BE2C (cell line): ENCODE measurements at regions not wholly inside any gene's neighbourhood (a gene's known extent, or its start where the extent isn't known, plus 50 kb on each side); places are given as distances from the start of the nearest gene placed in this dataset.

Experiments
- DNase-seq: peaks from one replicate; pipeline ENCODE4 v3.0.0-alpha.2; 2020
- H3K27me3 ChIP-seq: fragments of 250-450 bp; sonication (Bioruptor Pico); 2 replicates; pipeline ENCODE4 v1.5.1; 2020; ENCODE audit warnings: mild to moderate bottlenecking
- H3K36me3 ChIP-seq: fragments of 250-450 bp; sonication (Bioruptor Pico); 2 replicates; pipeline ENCODE4 v1.5.1; 2020; ENCODE audit warnings: mild to moderate bottlenecking
- H3K4me1 ChIP-seq: fragments of 250-450 bp; sonication (Bioruptor Pico); 2 replicates; pipeline ENCODE4 v1.5.1; 2020
- H3K4me3 ChIP-seq: 2 replicates; pipeline ENCODE4 v1.5.1; 2011; ENCODE audit warnings: low read depth, low read length
- H3K9me3 ChIP-seq: fragments of 250-450 bp; sonication (Bioruptor Pico); 2 replicates; pipeline ENCODE4 v1.5.1; 2020
- TF ChIP-seq, protein P1 (sequence below): IDR thresholded peaks from 2 replicates; pipeline ENCODE4 v1.5.1; 2012; ENCODE audit warnings: mild to moderate bottlenecking, low read depth, low read length

DNA sequence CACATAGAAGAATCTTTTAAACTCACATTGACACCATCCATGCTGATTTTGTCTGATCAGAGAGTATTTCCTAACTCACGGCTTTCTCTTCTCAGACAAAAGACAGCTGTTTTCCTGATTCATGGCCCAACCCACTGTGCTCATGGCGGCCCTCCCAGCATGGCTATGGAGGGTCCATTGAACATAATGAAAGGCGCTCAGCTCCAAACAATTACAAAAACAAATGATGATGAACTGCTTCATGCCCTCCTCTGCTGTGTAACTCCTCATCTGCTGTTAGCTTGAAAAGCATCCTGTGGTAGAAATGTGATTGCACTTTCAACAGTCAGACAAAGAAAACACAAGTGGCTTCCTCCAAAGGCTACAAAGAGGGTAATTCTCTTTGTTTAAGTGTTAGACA is 673.8 kb downstream of the PRELID2 start:
- H3K9me3 ChIP-seq = no peaks in the 10 kb centered on the region; the same call in 1 of the 2 replicates
- no peaks in the 10 kb centered on the region for H3K36me3 ChIP-seq
- no peaks in the 10 kb centered on the region for H3K27me3 ChIP-seq
- H3K4me1 ChIP-seq = no peaks in the 10 kb centered on the region
- TF ChIP-seq, protein P1, sequence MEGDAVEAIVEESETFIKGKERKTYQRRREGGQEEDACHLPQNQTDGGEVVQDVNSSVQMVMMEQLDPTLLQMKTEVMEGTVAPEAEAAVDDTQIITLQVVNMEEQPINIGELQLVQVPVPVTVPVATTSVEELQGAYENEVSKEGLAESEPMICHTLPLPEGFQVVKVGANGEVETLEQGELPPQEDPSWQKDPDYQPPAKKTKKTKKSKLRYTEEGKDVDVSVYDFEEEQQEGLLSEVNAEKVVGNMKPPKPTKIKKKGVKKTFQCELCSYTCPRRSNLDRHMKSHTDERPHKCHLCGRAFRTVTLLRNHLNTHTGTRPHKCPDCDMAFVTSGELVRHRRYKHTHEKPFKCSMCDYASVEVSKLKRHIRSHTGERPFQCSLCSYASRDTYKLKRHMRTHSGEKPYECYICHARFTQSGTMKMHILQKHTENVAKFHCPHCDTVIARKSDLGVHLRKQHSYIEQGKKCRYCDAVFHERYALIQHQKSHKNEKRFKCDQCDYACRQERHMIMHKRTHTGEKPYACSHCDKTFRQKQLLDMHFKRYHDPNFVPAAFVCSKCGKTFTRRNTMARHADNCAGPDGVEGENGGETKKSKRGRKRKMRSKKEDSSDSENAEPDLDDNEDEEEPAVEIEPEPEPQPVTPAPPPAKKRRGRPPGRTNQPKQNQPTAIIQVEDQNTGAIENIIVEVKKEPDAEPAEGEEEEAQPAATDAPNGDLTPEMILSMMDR = no peak
- H3K4me3 ChIP-seq = no peak overlapping the region
- DNase-seq = no peak

DNA sequence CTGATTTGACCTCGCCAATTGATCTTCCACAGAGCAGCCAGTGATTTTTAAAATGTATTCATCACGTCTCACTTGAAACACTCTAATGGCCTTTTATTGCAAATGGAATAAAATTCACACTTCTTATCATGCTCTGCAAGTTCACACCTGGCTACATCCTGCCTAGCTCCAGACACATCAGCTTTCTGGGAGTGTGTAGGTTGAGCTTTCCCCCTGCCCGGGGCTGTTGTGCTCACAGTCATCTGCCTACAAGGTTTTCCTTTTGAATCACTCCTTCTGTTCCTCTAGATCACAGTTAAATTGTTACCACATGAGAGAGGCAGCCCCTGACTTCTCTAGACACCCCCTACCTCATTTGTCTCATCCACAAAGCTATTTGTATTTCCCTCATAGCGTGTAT is 674.5 kb downstream of the PRELID2 start:
- no peak overlapping the region for H3K4me3 ChIP-seq
- TF ChIP-seq, protein P1 = no peak

DNA sequence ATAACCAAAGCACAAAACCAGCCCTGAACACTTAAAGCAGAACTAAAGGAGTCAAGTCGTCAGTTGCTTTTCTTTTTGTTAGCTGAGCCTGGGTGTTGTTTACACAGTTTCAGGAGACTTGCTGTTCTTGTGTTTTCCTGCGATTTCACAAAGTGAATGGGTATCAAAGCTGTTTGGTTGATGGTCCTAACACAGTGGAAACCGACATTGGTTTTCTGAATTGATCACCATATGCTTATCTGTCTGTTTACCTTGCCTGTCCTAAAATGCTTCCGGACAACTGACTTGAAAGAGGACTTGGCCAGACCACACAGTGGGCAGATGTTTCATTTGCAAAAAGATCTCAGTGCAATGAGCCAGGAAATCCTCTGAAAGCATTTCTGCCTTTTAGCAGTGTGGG is 676.4 kb downstream of the PRELID2 start:
- H3K36me3 ChIP-seq = no peaks in the 10 kb centered on the region
- TF ChIP-seq, protein P1 = no peak
- no peak overlapping the region for H3K4me3 ChIP-seq
- no peak for DNase-seq
- no peaks in the 10 kb centered on the region; the same call in 1 of the 2 replicates for H3K9me3 ChIP-seq
- H3K4me1 ChIP-seq = no peaks in the 10 kb centered on the region
- no peaks in the 10 kb centered on the region for H3K27me3 ChIP-seq

More for the DNA sequence above, 674.5 kb downstream of the PRELID2 start:
- DNase-seq = no peak
- H3K36me3 ChIP-seq = no peaks in the 10 kb centered on the region
- H3K9me3 ChIP-seq = no peaks in the 10 kb centered on the region; the same call in 1 of the 2 replicates
- H3K27me3 ChIP-seq = no peaks in the 10 kb centered on the region
- H3K4me1 ChIP-seq = no peaks in the 10 kb centered on the region

DNA sequence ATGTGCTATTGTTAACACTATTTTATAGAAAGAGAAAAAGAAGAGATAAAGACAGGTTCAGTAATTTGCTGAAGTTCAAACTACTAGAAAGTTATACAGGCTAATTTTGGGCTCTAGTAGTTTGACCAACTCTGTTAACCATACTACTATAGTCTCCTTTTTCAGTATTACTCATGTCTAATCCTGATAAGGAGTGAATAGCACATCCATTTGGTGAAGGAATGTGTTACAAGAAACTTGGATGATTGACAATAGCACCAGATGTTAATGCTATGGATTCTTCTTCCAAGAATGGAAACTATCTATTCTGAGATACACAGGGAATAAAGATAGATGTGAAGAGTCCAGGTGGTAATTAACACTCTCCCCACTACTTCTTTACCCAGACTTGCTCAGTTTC is 677.3 kb downstream of the PRELID2 start:
- H3K36me3 ChIP-seq = no peaks in the 10 kb centered on the region
- H3K27me3 ChIP-seq = no peaks in the 10 kb centered on the region
- DNase-seq = no peak
- H3K4me3 ChIP-seq = no peak overlapping the region
- TF ChIP-seq, protein P1 = no peak
- no peaks in the 10 kb centered on the region for H3K4me1 ChIP-seq
- H3K9me3 ChIP-seq = no peaks in the 10 kb centered on the region; the same call in 1 of the 2 replicates

DNA sequence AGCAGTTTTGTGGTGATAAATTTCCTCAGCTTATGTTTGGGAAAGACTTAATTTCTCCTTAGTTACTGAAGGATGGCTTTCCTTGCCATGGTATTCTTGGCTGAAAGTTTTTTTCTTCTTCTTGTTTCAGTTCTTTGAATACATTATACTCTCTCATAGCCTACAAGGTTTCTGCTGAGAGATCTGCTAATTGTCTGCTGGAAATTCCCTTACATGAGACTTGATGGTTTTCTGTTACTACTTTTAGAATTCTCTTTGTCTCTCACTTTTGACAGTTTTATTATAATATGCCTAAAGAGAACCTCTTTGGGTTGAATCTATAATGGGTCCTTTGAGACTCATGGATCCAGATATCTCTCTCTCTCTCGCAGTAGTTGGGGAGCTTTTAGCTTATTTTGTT is 693.6 kb downstream of the PRELID2 start:
- no peak for DNase-seq
- H3K4me1 ChIP-seq = no peaks in the 10 kb centered on the region
- TF ChIP-seq, protein P1 = no peak
- H3K27me3 ChIP-seq = no peaks in the 10 kb centered on the region
- no peak overlapping the region for H3K4me3 ChIP-seq
- no peaks in the 10 kb centered on the region; the same call in 1 of the 2 replicates for H3K9me3 ChIP-seq
- H3K36me3 ChIP-seq = no peaks in the 10 kb centered on the region

DNA sequence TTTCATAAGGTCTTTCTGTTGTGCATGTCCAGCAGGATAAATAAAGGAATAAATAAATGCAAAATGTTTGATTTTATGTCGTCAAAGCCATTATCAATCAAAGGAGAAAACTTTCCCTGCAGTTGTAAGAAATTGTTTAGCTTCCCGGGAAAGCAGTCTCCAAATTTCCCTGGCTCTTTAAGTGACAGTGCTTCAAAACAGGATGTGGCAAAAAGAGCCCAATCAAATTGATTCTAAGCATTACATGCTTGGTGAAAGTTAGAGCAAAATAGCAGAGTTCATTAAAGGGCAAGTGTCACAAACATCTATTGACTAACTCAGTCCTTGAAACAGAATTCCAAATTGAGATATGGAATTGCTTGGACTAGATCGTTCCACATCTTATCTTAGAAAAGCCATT is 704.1 kb downstream of the PRELID2 start:
- H3K9me3 ChIP-seq = no peaks in the 10 kb centered on the region
- no peaks in the 10 kb centered on the region for H3K4me1 ChIP-seq
- H3K4me3 ChIP-seq = no peak overlapping the region
- H3K36me3 ChIP-seq = no peaks in the 10 kb centered on the region
- DNase-seq = no peak
- TF ChIP-seq, protein P1 = no peak
- H3K27me3 ChIP-seq = no peaks in the 10 kb centered on the region
